ENCODE measurements at regions not wholly inside any gene's neighbourhood (a gene's known extent, or its start where the extent isn't known, plus 50 kb on each side); places are given as distances from the start of the nearest gene placed in this dataset.

DNA sequence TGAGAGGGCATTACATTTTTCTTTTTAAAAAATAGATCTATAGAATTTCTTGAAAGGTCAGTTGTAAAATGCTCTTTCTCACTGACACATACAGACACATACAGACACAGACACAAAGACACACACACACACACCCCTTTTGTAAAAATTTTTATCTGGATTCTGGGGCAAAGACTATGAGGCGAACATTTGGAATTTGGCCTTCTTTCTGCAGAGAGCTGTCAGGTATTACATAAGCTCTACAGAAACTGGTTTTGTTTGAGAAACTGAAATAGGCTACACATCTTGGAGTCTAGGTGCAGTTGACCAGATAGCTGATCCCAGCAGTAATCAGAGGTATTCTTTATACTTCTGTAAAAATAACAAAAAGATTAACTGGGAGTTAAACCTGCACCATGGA lies 315.9 kb upstream of the RPS23 start:
- peaks cover 6 to 7% of the 10 kb centered on the region in 2 donors for H3K9me3 ChIP-seq
- H3K27ac ChIP-seq: peak overlapping the region in 1 of 4 donors; percentile 32
- peaks cover 3 to 23% (median 6%) of the 10 kb centered on the region in 4 donors for H3K4me1 ChIP-seq
- no peak overlapping the region for H3K4me3 ChIP-seq
- in situ Hi-C loops (cut with MboI; ENCODE audit: low pct_ligation_motif_present in 1 of 4, low pct_unique_long_range_greater_than_20kb in 1 of 4, low sequenced_read_pairs in 3 of 4): no loop called here
- H3K27me3 ChIP-seq: no peaks in the 10 kb centered on the region
- intact Hi-C loops (cut with DNase I; ENCODE audit: low total_unique reads): no loop called here
- H3K36me3 ChIP-seq: no peaks in the 10 kb centered on the region
- no peak for TF ChIP-seq POLR2A (IDR thresholded peaks at IDR 0.05)
- no peak for DNase-seq
- 33 to 38% methylated on average over 1 of the region's 1 CpG for WGBS, 2 donors (ENCODE audit: low coverage in 1 of 2)

DNA sequence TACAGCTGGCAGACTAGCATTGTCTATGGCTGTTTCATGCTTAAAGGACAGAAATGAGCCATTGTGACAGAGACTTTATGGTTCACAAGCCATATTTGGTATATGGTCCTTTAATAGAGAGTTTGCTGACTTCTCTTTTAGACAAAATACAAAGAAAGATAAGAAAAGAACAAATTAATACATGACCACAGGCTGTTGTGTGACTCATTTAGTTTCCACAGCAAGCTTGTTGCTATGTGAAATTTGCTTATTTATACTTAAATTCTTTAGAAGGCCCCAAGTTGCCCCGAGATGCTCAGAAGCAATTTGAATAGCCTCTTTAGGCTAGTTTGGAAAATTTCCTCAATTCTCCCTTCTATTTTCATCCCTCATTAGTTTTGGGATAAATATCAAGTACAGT lies 315.3 kb upstream of the RPS23 start:
- in situ Hi-C loops (cut with MboI; ENCODE audit: low pct_ligation_motif_present in 1 of 4, low pct_unique_long_range_greater_than_20kb in 1 of 4, low sequenced_read_pairs in 3 of 4): no loop called here
- Histone ChIP-seq H3K9me3 (peaks cover 6 to 7% of the 10 kb centered on the region in 2 donors), H3K36me3 (no peaks in the 10 kb centered on the region), H3K4me3 (no peak overlapping the region), H3K27ac (no peak overlapping the region), H3K27me3 (no peaks in the 10 kb centered on the region), H3K4me1 (peaks cover 3 to 23% (median 6%) of the 10 kb centered on the region in 4 donors)
- no peak for DNase-seq
- 33 to 62% methylated on average over 1 of the region's 1 CpG for WGBS, 2 donors (ENCODE audit: low coverage in 1 of 2)
- intact Hi-C loops (cut with DNase I; ENCODE audit: low total_unique reads): no loop called here
- no peak for TF ChIP-seq EP300 (IDR thresholded peaks at IDR 0.05; ENCODE audit: low read depth)
- TF ChIP-seq, protein P1, sequence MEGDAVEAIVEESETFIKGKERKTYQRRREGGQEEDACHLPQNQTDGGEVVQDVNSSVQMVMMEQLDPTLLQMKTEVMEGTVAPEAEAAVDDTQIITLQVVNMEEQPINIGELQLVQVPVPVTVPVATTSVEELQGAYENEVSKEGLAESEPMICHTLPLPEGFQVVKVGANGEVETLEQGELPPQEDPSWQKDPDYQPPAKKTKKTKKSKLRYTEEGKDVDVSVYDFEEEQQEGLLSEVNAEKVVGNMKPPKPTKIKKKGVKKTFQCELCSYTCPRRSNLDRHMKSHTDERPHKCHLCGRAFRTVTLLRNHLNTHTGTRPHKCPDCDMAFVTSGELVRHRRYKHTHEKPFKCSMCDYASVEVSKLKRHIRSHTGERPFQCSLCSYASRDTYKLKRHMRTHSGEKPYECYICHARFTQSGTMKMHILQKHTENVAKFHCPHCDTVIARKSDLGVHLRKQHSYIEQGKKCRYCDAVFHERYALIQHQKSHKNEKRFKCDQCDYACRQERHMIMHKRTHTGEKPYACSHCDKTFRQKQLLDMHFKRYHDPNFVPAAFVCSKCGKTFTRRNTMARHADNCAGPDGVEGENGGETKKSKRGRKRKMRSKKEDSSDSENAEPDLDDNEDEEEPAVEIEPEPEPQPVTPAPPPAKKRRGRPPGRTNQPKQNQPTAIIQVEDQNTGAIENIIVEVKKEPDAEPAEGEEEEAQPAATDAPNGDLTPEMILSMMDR (IDR thresholded peaks at IDR 0.05): no peak

DNA sequence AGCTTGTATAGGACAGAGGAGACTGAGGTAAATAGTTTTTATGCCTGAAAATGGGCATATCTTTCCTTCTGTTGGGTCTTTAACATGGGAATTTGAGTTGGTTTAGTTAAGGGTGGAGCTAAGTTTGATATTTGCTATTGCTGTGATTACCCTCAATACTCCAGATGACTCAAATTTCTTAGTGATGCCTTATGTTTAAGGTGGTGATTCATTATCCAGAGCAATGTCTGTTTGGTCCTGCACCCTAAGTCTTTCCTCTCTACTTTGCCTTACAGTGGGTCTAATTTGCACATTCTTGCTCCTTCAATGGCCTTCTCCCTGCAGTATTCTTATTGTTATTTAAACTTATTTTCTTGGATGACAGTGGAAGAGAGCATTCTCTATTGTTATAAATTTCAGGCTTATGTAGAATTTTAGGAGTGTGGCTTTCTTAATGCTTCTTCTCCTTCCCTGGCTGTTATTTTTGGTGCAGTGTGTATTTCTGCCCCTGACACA lies 312.9 kb upstream of the RPS23 start:
- Histone ChIP-seq H3K9me3 (peaks cover 6 to 7% of the 10 kb centered on the region in 2 donors), H3K4me1 (peaks cover 7 to 35% (median 11%) of the 10 kb centered on the region in 4 donors), H3K27me3 (no peaks in the 10 kb centered on the region), H3K36me3 (no peaks in the 10 kb centered on the region), H3K4me3 (no peak overlapping the region), H3K27ac (no peak overlapping the region)
- intact Hi-C loops (cut with DNase I; ENCODE audit: low total_unique reads): no loop called here
- no peak for TF ChIP-seq EP300 (IDR thresholded peaks at IDR 0.05; ENCODE audit: low read depth)
- no peak for DNase-seq
- in situ Hi-C loops (cut with MboI; ENCODE audit: low pct_ligation_motif_present in 1 of 4, low pct_unique_long_range_greater_than_20kb in 1 of 4, low sequenced_read_pairs in 3 of 4): no loop called here

DNA sequence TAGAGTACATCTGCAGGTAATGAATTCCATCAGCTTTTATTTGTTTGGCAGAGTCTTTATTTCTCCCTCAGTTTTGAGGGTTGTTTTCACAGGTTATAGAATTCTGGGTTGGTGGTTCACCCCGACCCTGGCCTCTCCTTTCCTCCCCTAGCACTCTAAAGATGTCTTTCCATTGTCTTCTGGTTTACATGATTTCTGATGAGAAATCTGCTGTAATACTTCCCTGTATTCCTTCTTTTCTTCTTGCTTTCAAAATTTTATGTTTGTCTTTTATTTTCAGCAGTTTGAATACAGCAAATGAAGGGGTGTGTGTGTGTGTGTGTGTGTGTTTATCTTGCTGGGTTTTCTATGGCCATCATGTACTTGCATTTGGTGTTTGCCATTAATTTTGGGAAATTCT lies 312.0 kb upstream of the RPS23 start:
- intact Hi-C loops (cut with DNase I; ENCODE audit: low total_unique reads): no loop called here
- no peaks in the 10 kb centered on the region for H3K36me3 ChIP-seq
- in situ Hi-C loops (cut with MboI; ENCODE audit: low pct_ligation_motif_present in 1 of 4, low pct_unique_long_range_greater_than_20kb in 1 of 4, low sequenced_read_pairs in 3 of 4): no loop called here
- peaks cover 6 to 7% of the 10 kb centered on the region in 2 donors for H3K9me3 ChIP-seq
- 71 to 77% methylated on average over 1 of the region's 1 CpG for WGBS, 2 donors (ENCODE audit: low coverage in 1 of 2)
- no peak overlapping the region for H3K27ac ChIP-seq
- DNase-seq: no peak
- no peak for TF ChIP-seq POLR2A (IDR thresholded peaks at IDR 0.05)
- TF ChIP-seq, protein P1 (IDR thresholded peaks at IDR 0.05): no peak
- TF ChIP-seq POLR2AphosphoS5 (IDR thresholded peaks at IDR 0.05): no peak
- TF ChIP-seq EP300 (IDR thresholded peaks at IDR 0.05; ENCODE audit: low read depth): no peak
- H3K4me1 ChIP-seq: peaks cover 7 to 32% (median 15%) of the 10 kb centered on the region in 4 donors
- no peaks in the 10 kb centered on the region for H3K27me3 ChIP-seq
- no peak overlapping the region for H3K4me3 ChIP-seq

DNA sequence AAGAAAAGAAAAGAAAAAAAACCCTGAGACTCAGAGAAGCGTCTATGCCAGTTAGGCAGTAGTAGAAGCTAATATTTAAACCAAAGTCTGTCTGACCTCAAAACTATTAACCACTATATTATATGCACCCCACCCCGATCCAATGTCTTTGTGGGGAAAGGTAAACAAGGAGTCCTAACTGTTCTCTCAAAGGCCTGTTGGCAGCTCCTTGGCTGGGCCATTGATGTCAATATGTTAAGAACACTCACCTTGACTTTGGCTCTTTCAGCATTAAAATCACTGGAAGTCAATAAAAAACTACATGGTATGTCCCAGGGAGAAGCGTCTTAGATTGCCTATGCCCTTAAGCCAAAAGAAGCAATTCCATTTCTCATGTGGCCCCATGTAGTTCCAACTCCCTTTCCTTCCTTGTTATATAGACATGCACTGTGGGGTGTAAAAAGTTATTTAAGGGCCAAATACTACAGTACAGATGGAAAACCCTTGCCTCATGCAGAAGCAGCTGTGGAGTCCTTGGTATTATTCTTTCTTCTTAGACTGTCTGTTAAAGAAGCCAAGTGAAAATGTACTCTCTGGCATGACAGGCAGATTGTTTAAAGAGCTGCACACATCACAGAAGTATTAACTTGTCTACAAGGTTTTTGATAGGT lies 308.6 kb upstream of the RPS23 start:
- H3K27me3 ChIP-seq: no peaks in the 10 kb centered on the region
- TF ChIP-seq EP300 (IDR thresholded peaks at IDR 0.05; ENCODE audit: low read depth) (no peak), POLR2A (IDR thresholded peaks at IDR 0.05) (no peak), POLR2AphosphoS5 (IDR thresholded peaks at IDR 0.05) (no peak)
- TF ChIP-seq, protein P1 (IDR thresholded peaks at IDR 0.05): no peak
- no peak overlapping the region for H3K4me3 ChIP-seq
- 45 to 46% methylated on average over 3 of the region's 3 CpGs for WGBS, 2 donors (ENCODE audit: low coverage in 1 of 2)
- H3K9me3 ChIP-seq: peaks cover 11 to 21% of the 10 kb centered on the region in 2 donors
- H3K36me3 ChIP-seq: no peaks in the 10 kb centered on the region
- peak overlapping the region; percentile 7 to 69 (median 66) for H3K27ac ChIP-seq
- intact Hi-C loops (cut with DNase I; ENCODE audit: low total_unique reads): no loop called here
- peak; percentile 21 for DNase-seq
- peaks cover 4 to 13% (median 9%) of the 10 kb centered on the region in 4 donors for H3K4me1 ChIP-seq
- in situ Hi-C loops (cut with MboI; ENCODE audit: low pct_ligation_motif_present in 1 of 4, low pct_unique_long_range_greater_than_20kb in 1 of 4, low sequenced_read_pairs in 3 of 4): no loop called here

Measured in transverse colon (tissue), 4 donors.